NCI-H1694 (cell line): ENCODE measurements at regions not wholly inside any gene's neighbourhood (a gene's known extent, or its start where the extent isn't known, plus 50 kb on each side); places are given as distances from the start of the nearest gene placed in this dataset.
"Not testable (repeated sequence)": the region's sequence is repeated elsewhere in the genome, so short reads cannot be mapped to it uniquely, and the experiment has no call there.

Experiments used
- DNase-seq: peaks from one replicate; lab custom pipeline; 2025; lab: John Stamatoyannopoulos, UW

DNA sequence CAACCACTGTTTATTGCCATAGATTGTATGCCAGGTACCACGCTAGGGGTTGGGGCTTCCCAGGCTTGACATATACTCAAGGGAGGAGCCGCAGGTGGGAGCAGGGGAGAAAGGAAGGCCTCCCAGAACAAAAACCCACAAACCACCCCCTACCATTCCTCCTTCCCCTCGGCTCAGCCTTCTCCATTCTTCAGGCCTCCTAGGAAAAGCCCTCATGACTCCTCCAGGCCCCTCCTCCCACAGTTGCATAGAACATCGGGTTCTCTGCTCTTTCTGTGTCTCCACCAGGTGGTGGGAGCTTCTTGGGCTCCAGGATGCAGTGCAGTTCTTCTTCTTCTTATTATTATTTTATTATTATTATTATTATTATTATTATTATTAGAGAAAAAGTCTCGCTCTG lies 80.3 kb downstream of the ZFP36L2 start:
- no peak for DNase-seq

- no peak for DNase-seq
Measured at GRCh38 chr2:43144263-43144662, 82.1 kb downstream of the ZFP36L2 start.

GRCh38 chr2:43143756-43144155 lies 82.7 kb downstream of the ZFP36L2 start:
- no peak for DNase-seq

DNA sequence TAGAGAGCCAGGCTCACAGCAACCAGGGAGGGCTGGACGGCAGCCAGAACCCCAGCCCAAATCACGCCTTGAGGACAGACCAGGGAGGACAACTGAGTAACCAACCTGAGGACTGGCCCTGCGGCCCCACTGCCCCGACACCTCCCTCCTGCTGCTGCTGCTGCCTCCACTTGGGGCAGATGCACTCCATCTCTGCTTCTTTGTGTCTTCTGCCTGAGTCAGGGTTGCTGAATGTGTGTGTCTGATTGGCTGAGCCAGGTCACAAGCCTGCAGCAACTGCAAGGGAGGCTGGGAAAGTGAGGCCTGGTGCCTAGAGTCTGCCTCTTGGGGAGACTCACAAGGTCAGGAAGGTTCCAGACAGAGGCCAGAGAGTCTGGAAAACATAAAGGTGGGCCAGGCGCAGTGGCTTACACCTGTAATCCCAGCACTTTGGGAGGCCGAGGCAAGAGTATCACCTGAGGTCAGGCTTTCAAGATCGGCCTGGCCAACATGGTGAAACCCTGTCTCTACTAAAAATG lies 83.4 kb downstream of the ZFP36L2 start:
- DNase-seq = no peak

- DNase-seq = not testable (repeated sequence)
Measured at GRCh38 chr2:43141636-43142151, 84.7 kb downstream of the ZFP36L2 start.

DNA sequence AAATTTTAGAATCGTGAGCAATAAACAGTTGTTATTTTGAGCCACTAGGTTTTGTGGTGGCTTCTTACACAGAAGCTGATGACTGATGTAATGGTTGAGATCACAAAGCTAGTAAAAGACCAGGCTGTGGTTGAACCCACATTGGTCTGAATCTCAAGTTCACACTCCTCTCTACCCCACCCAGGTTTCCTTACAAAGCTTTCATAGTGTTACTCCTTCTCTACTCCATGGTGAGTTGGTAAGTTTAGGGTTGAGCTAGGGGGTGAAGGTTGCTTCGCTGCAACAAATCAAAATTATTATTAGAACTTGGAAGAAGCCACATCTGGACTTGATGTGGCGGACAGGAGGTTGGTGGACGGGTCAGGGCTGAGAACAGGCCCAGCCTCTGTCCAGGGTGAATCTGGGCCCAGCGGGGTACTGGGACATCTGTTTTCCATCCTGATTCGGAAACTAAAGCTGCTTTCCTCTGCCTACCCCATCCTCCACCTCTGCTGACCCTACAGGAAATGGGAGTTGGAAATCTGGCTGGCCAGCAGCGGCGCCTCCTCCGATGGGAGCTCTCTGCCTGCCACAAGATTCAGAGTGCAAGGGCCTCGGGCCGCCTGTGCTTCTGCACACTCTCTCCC lies 86.3 kb downstream of the ZFP36L2 start:
- no peak for DNase-seq

DNA sequence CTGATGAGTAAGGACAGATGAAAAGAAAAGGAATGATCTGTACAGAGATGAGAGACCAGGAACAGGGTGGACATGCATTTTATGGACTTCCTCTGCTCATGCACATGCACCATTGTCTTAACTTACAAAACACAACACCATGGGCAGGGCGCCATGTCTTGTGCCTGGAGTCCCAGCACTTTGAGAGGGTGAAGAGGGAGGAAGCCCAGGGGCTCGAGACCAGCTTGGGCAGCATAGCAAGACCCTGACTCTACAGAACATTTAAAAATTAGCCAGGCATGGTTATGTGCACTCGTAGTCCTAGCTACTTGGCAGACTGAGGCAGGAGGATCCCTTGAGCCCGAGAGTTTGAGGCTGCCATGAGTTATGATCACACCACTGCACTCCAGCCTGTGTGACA lies 86.9 kb downstream of the ZFP36L2 start:
- DNase-seq = no peak

DNA sequence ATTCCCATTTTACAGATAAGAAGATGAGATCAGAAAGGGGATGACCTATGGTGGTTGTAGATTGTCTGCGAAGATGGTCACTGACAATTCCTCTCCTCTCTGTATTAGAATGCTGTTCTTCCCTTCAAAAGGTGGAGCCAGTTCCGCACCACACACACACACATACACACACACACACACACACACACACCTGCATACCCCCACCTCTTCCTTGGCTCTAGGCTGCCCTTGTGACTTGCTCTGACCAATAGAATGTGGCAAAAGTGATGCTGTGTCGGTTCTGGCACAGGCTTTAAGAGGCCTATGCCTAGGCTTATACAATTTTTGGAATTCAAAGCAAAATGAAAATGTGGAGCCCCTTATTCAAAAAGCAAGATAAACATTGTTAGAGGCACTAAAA lies 88.0 kb downstream of the ZFP36L2 start:
- no peak for DNase-seq

- DNase-seq = no peak
Measured at GRCh38 chr2:43136876-43137275, 89.5 kb downstream of the ZFP36L2 start.

GRCh38 chr2:43136011-43136799 lies 90.2 kb downstream of the ZFP36L2 start:
- no peak for DNase-seq

DNA sequence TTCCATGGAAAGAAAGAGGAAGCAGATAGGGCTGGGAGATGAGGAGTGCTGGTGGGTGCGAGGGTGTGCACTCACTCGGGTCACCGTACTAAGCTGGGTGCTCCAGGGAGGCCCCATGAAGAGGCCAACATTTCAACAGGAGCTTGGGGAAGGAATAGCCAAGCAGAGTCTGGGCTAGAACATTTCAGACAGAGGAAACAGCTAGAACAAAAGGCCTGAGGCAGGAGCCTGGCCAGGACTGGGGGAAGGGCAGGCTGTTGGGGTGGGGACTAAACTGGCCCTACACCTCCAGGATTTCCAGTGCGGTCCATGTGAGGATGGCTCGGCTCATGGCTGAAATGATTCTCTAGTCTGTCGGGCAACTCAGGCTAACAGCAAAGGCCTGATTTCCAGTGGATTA lies 90.8 kb downstream of the ZFP36L2 start:
- DNase-seq = no peak

- DNase-seq = no peak
Measured at GRCh38 chr2:43134571-43134889, 91.9 kb downstream of the ZFP36L2 start.

DNA sequence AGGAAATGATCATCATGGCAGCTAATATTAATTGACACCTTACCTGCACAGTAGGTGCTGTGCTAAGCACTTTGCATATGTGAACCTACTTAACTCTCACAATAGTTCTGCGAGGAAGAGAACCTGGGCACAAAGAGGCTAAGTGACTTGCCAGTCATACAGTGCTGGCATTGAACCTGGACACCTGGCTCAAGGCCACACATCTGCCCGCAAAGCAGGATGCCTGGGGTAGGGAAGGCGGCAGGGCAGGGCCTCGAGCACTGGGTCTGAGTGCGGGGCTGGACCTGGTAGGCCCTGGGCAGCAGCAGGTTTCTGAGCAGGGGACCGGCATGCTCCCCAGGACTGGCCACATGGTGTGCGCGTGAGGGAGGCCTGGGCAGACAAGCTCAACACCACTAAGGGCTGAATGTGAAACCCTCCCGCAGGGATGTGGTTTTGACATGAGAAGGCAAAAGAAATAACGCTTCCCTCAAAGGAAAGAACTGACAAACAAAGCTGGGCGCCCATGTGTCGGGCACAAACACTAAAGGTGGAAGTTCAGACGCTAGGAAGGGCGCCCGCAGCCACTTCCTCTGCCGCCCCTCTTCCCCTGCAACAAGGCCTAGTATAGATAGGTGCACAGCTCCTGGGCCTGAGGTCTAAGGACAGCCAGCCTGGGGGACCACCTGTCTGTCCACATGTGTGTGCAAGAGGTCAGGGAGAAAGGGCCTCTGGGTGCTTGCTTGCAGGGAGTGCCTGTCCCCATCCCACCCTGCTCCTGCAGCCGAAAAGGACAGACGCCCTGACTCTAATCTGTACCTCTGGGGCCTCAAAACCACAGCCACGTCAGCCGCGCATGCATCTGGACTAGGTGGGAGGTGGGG lies 92.5 kb downstream of the ZFP36L2 start:
- no peak for DNase-seq

DNA sequence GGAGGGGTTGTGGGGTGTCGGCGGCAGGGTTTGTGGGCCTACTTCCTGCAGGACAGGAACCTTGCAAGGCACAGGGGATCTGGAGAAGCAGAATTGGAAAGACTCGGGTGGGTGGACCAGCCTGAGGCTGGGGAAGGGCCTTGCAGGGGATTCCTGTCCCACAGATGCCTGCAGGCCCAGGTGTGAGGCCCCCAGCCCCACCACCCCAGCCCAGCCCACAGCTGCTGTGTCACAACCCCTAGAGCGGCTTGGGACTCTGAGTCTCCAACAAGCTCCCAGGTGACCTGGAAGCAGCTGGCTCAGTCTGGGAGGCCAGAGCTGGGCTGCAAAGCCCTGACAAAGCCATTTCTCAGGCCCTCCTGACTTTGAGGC lies 93.1 kb downstream of the ZFP36L2 start:
- DNase-seq = no peak

- DNase-seq = no peak
Measured at GRCh38 chr2:43132683-43133301, 93.6 kb downstream of the ZFP36L2 start.

DNA sequence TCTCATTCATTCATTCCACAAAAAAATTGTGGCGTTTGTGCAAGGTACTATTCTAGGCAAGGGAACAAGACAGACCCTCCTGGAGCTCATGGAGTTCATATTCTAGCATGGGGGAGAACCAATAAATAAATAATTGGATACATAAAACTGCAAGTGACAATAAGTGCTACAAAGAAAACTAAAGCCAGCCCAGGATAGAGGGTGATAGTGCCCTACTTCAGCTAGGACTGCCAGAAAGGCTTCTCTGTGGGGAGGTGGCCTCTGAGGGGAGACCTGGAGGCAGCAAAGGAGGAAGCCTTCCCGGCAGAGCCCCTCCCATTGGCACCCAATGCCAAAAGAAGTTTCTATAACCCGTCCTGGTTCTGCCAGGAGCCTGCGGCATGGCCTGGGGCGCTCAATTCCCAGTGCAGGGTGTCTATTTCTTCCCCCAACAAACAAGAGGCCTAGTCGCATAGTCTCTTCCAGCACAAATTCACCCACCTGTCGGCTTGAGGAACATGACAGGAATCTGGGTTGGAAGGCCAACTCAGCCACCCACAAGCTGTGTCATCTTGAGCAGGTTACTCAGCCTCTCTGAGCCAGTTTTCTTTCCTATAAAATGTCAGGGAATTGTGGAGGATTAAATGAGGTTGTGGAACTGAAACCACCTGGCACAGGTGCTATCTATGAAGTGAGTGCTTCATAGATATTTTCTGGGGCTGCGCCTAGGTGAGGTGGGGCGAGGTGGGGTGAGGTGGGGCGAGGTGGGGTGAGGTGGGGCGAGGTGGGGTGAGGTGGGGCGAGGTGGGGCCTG lies 94.3 kb downstream of the ZFP36L2 start:
- no peak for DNase-seq

DNA sequence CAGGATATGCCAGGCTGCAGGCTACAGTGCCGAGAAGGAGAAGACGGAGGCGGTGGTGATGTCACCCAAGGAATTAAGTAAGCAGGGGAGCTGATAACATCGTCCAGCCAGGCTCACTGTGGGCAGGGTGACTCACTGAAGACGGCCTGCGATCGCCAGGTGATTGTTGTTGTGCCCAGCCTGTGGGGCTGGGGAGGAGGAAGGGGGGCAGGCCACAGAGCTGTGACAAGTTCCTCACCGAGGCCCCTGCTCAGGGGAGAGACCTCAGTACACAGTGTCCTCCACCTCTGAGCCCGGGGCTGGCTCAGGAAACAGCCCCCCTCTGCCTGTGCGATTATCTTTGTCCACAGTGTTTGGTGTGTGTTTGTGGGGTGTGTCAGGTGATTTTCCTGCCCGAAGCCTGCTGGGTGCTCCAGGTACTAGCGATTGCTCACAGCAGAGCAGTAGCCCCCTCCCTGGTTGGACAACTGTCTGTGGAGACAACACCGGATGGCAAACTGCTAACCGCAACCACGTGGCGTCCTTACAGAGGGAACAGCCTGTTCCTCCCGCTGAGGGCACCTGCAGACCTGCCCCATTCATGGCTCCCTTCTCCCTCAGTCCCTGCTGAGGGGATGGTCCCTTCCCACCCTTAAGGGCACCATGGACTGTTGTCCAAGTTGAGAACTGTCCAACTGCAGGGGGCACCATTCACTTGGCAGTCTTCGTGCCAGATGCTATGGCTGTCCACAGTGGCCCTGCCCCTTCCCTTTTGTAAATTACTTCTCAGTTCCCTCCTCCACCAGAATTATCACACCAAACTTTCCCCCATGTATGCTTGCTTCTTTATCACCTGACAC lies 95.1 kb downstream of the ZFP36L2 start:
- no peak for DNase-seq

GRCh38 chr2:43130548-43130875 lies 95.9 kb downstream of the ZFP36L2 start:
- DNase-seq = no peak

DNA sequence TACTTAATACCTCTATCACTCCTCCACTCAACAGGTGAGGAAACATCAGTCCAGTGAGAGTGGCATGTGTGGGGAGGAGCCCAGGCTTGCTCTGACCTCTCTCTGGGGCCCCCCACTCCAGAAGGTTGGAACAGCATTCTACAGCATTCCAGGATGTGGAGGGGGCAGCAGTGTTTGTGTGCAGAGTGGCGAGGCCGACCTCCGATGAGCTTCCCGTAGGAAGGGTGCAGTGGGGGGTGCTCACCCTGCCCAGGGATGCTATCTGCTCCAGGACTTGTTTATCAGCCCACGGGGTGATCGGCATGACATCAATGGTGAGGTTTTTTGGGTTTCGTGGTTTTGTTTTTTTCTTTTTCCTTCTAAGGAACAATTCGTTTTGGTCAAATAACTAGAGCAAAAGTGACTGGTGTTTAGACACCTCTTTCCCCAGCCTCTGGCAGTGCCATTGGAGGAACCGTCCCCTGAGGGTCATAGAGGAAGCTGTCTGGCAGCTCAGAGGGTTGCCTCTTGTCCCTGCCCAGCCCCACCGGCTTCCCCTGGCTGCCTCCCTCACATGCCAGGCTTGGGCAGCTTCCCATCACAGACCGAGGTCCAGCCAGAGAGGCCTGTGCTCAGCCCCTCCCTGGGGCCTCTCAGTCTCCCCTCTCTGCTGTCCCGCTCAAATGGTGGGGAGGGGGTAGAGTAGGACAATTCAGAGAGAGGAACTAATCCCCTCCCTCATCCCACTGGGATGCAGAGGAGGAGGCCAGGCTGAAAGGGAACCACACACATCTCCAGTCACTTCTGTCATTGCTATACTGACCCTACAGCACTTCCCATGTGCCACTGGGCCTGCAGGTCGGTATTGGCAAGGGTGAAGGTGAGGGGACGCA lies 96.5 kb downstream of the ZFP36L2 start:
- no peak for DNase-seq

DNA sequence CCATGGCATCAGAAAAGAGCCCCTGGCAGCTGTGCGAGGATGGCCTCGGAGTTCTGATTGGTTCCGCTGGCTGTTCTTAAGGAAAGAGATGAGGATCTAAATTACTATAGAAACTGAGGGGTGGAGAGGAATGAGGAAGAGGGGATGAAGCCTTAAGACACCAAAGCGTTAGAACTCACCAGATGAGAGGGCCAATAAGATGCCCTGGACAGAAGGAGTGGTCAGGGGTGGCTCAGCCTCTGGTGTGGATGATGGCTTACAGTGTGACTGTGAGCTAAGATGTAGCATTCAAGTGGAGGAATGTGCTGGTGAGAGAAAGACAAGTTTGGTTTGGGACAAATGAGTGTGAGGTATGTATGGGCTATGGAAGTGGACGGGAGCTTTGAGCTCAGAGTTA lies 97.8 kb downstream of the ZFP36L2 start:
- DNase-seq = no peak
